ENCODE measurements at regions not wholly inside any gene's neighbourhood (a gene's known extent, or its start where the extent isn't known, plus 50 kb on each side); places are given as distances from the start of the nearest gene placed in this dataset.

GRCh38 chrX:134174859-134175258 is 62.1 kb upstream of the CCDC160 start:
- Histone ChIP-seq H3K4me1 (ENCODE audit: control insufficient read depth, low read depth, low read length) (no peaks in the 10 kb centered on the region), H2BK5ac (ENCODE audit: low read length) (no peak overlapping the region), H3K36me3 (ENCODE audit: control insufficient read depth, insufficient read depth, low read length) (no peaks in the 10 kb centered on the region), H2BK15ac (replicated peaks; ENCODE audit: low read depth) (no peak overlapping the region), H3K27ac (ENCODE audit: low read depth, low read length) (no peak overlapping the region), H3K79me2 (ENCODE audit: control insufficient read depth, insufficient read depth, low read length) (peaks cover 12% of the 10 kb centered on the region), H3K23ac (ENCODE audit: low read length) (no peak overlapping the region), H3K4ac (ENCODE audit: low read depth, low read length) (no peak overlapping the region), H3K56ac (ENCODE audit: low read length) (no peak overlapping the region), H3K4me2 (ENCODE audit: low read length) (no peak overlapping the region), H3K9ac (ENCODE audit: low read length) (no peak overlapping the region), H3K79me1 (ENCODE audit: low read length) (no peaks in the 10 kb centered on the region), H4K8ac (ENCODE audit: low read depth, low read length) (no peak overlapping the region), H3K4me3 (ENCODE audit: low read length) (no peak overlapping the region), H4K5ac (ENCODE audit: low read length) (no peak overlapping the region), H2BK120ac (ENCODE audit: low read depth, low read length) (no peak overlapping the region), H2AK5ac (ENCODE audit: low read length) (no peak overlapping the region), H3K27me3 (ENCODE audit: insufficient read depth, low read length, poor library complexity) (no peaks in the 10 kb centered on the region), H3K18ac (ENCODE audit: low read length) (no peak overlapping the region)
- WGBS (ENCODE audit: extremely low coverage, insufficient coverage, low lambda C conversion rate), result no CpG with 5 or more reads among the region's 9 CpGs
- DNase-seq, result peak; percentile 76

- Histone ChIP-seq H4K5ac (ENCODE audit: low read length) (no peak overlapping the region), H2AK5ac (ENCODE audit: low read length) (no peak overlapping the region), H4K8ac (ENCODE audit: low read depth, low read length) (no peak overlapping the region), H2BK5ac (ENCODE audit: low read length) (no peak overlapping the region), H2BK120ac (ENCODE audit: low read depth, low read length) (no peak overlapping the region), H3K4me2 (ENCODE audit: low read length) (no peak overlapping the region), H3K9ac (ENCODE audit: low read length) (no peak overlapping the region), H3K27ac (ENCODE audit: low read depth, low read length) (no peak overlapping the region), H3K4me1 (ENCODE audit: control insufficient read depth, low read depth, low read length) (no peaks in the 10 kb centered on the region), H3K27me3 (ENCODE audit: insufficient read depth, low read length, poor library complexity) (no peaks in the 10 kb centered on the region), H3K4me3 (ENCODE audit: low read length) (no peak overlapping the region), H3K79me1 (ENCODE audit: low read length) (no peaks in the 10 kb centered on the region), H3K56ac (ENCODE audit: low read length) (no peak overlapping the region), H3K18ac (ENCODE audit: low read length) (no peak overlapping the region), H3K4ac (ENCODE audit: low read depth, low read length) (no peak overlapping the region), H2BK15ac (replicated peaks; ENCODE audit: low read depth) (no peak overlapping the region), H3K36me3 (ENCODE audit: control insufficient read depth, insufficient read depth, low read length) (no peaks in the 10 kb centered on the region), H3K23ac (ENCODE audit: low read length) (no peak overlapping the region), H3K79me2 (ENCODE audit: control insufficient read depth, insufficient read depth, low read length) (peaks cover 6% of the 10 kb centered on the region)
- no peak for DNase-seq
- WGBS (ENCODE audit: extremely low coverage, insufficient coverage, low lambda C conversion rate), result no CpG with 5 or more reads among the region's 1 CpG
Observed at GRCh38 chrX:134177527-134177926, 59.5 kb upstream of the CCDC160 start.

GRCh38 chrX:134180601-134181274 is 56.2 kb upstream of the CCDC160 start:
- no peak overlapping the region for H2BK15ac ChIP-seq (replicated peaks; ENCODE audit: low read depth)
- H3K27ac ChIP-seq (ENCODE audit: low read depth, low read length), result peak overlapping the region; percentile 76
- H3K23ac ChIP-seq (ENCODE audit: low read length), result no peak overlapping the region
- H4K8ac ChIP-seq (ENCODE audit: low read depth, low read length), result no peak overlapping the region
- H3K18ac ChIP-seq (ENCODE audit: low read length), result no peak overlapping the region
- no peak overlapping the region for H4K5ac ChIP-seq (ENCODE audit: low read length)
- H3K4me2 ChIP-seq (ENCODE audit: low read length), result no peak overlapping the region
- H3K4me1 ChIP-seq (ENCODE audit: control insufficient read depth, low read depth, low read length), result no peaks in the 10 kb centered on the region
- no peak for DNase-seq
- H3K9ac ChIP-seq (ENCODE audit: low read length), result no peak overlapping the region
- H3K4me3 ChIP-seq (ENCODE audit: low read length), result no peak overlapping the region
- WGBS (ENCODE audit: extremely low coverage, insufficient coverage, low lambda C conversion rate), result no CpG with 5 or more reads among the region's 4 CpGs
- no peak overlapping the region for H2BK5ac ChIP-seq (ENCODE audit: low read length)
- no peak overlapping the region for H2BK120ac ChIP-seq (ENCODE audit: low read depth, low read length)
- no peak overlapping the region for H3K4ac ChIP-seq (ENCODE audit: low read depth, low read length)
- no peaks in the 10 kb centered on the region for H3K79me2 ChIP-seq (ENCODE audit: control insufficient read depth, insufficient read depth, low read length)
- H3K27me3 ChIP-seq (ENCODE audit: insufficient read depth, low read length, poor library complexity), result no peaks in the 10 kb centered on the region
- no peaks in the 10 kb centered on the region for H3K36me3 ChIP-seq (ENCODE audit: control insufficient read depth, insufficient read depth, low read length)
- H2AK5ac ChIP-seq (ENCODE audit: low read length), result no peak overlapping the region
- no peaks in the 10 kb centered on the region for H3K79me1 ChIP-seq (ENCODE audit: low read length)
- H3K56ac ChIP-seq (ENCODE audit: low read length), result no peak overlapping the region

- Histone ChIP-seq H4K5ac (ENCODE audit: low read length) (no peak overlapping the region), H3K4me3 (ENCODE audit: low read length) (no peak overlapping the region), H2BK5ac (ENCODE audit: low read length) (no peak overlapping the region), H3K56ac (ENCODE audit: low read length) (no peak overlapping the region), H2AK5ac (ENCODE audit: low read length) (no peak overlapping the region), H3K36me3 (ENCODE audit: control insufficient read depth, insufficient read depth, low read length) (no peaks in the 10 kb centered on the region), H3K79me1 (ENCODE audit: low read length) (no peaks in the 10 kb centered on the region), H2BK15ac (replicated peaks; ENCODE audit: low read depth) (no peak overlapping the region), H3K79me2 (ENCODE audit: control insufficient read depth, insufficient read depth, low read length) (no peaks in the 10 kb centered on the region), H4K8ac (ENCODE audit: low read depth, low read length) (no peak overlapping the region), H3K9ac (ENCODE audit: low read length) (no peak overlapping the region), H3K4me2 (ENCODE audit: low read length) (no peak overlapping the region), H3K27ac (ENCODE audit: low read depth, low read length) (peak overlapping the region; percentile 51), H2BK120ac (ENCODE audit: low read depth, low read length) (no peak overlapping the region), H3K4me1 (ENCODE audit: control insufficient read depth, low read depth, low read length) (no peaks in the 10 kb centered on the region), H3K27me3 (ENCODE audit: insufficient read depth, low read length, poor library complexity) (no peaks in the 10 kb centered on the region), H3K4ac (ENCODE audit: low read depth, low read length) (no peak overlapping the region), H3K23ac (ENCODE audit: low read length) (no peak overlapping the region), H3K18ac (ENCODE audit: low read length) (no peak overlapping the region)
- peak; percentile 83 for DNase-seq
- WGBS (ENCODE audit: extremely low coverage, insufficient coverage, low lambda C conversion rate), result no CpG with 5 or more reads among the region's 2 CpGs
Observed at GRCh38 chrX:134181275-134181660, 55.7 kb upstream of the CCDC160 start.

- H3K79me1 ChIP-seq (ENCODE audit: low read length), result no peaks in the 10 kb centered on the region
Observed at GRCh38 chrX:134183665-134184064, 53.3 kb upstream of the CCDC160 start.

GRCh38 chrX:134184936-134185335 is 52.0 kb upstream of the CCDC160 start:
- Histone ChIP-seq H3K56ac (ENCODE audit: low read length) (no peak overlapping the region), H3K27me3 (ENCODE audit: insufficient read depth, low read length, poor library complexity) (no peaks in the 10 kb centered on the region), H3K4me1 (ENCODE audit: control insufficient read depth, low read depth, low read length) (no peaks in the 10 kb centered on the region), H3K36me3 (ENCODE audit: control insufficient read depth, insufficient read depth, low read length) (no peaks in the 10 kb centered on the region), H2BK5ac (ENCODE audit: low read length) (no peak overlapping the region), H2AK5ac (ENCODE audit: low read length) (no peak overlapping the region), H3K23ac (ENCODE audit: low read length) (no peak overlapping the region), H3K79me1 (ENCODE audit: low read length) (no peaks in the 10 kb centered on the region), H2BK120ac (ENCODE audit: low read depth, low read length) (no peak overlapping the region), H4K5ac (ENCODE audit: low read length) (no peak overlapping the region), H3K27ac (ENCODE audit: low read depth, low read length) (no peak overlapping the region), H2BK15ac (replicated peaks; ENCODE audit: low read depth) (no peak overlapping the region), H3K9ac (ENCODE audit: low read length) (no peak overlapping the region), H3K18ac (ENCODE audit: low read length) (no peak overlapping the region), H3K4me3 (ENCODE audit: low read length) (no peak overlapping the region), H3K4ac (ENCODE audit: low read depth, low read length) (no peak overlapping the region), H3K79me2 (ENCODE audit: control insufficient read depth, insufficient read depth, low read length) (no peaks in the 10 kb centered on the region), H3K4me2 (ENCODE audit: low read length) (no peak overlapping the region), H4K8ac (ENCODE audit: low read depth, low read length) (no peak overlapping the region)
- no peak for DNase-seq
- WGBS (ENCODE audit: extremely low coverage, insufficient coverage, low lambda C conversion rate), result no CpG with 5 or more reads among the region's 1 CpG

More at GRCh38 chrX:134183665-134184064, 53.3 kb upstream of the CCDC160 start:
- H2AK5ac ChIP-seq (ENCODE audit: low read length), result no peak overlapping the region
- no peak overlapping the region for H4K5ac ChIP-seq (ENCODE audit: low read length)
- no peak overlapping the region for H4K8ac ChIP-seq (ENCODE audit: low read depth, low read length)
- H3K4me2 ChIP-seq (ENCODE audit: low read length), result no peak overlapping the region
- no peak overlapping the region for H3K56ac ChIP-seq (ENCODE audit: low read length)
- no peak overlapping the region for H2BK5ac ChIP-seq (ENCODE audit: low read length)
- H3K23ac ChIP-seq (ENCODE audit: low read length), result no peak overlapping the region
- no peak for DNase-seq
- no peak overlapping the region for H2BK15ac ChIP-seq (replicated peaks; ENCODE audit: low read depth)
- no peak overlapping the region for H3K27ac ChIP-seq (ENCODE audit: low read depth, low read length)
- H3K79me2 ChIP-seq (ENCODE audit: control insufficient read depth, insufficient read depth, low read length), result no peaks in the 10 kb centered on the region
- H3K27me3 ChIP-seq (ENCODE audit: insufficient read depth, low read length, poor library complexity), result no peaks in the 10 kb centered on the region
- no CpG with 5 or more reads among the region's 6 CpGs for WGBS (ENCODE audit: extremely low coverage, insufficient coverage, low lambda C conversion rate)
- H3K4me1 ChIP-seq (ENCODE audit: control insufficient read depth, low read depth, low read length), result no peaks in the 10 kb centered on the region
- H2BK120ac ChIP-seq (ENCODE audit: low read depth, low read length), result no peak overlapping the region
- no peak overlapping the region for H3K4me3 ChIP-seq (ENCODE audit: low read length)
- H3K18ac ChIP-seq (ENCODE audit: low read length), result no peak overlapping the region
- no peak overlapping the region for H3K4ac ChIP-seq (ENCODE audit: low read depth, low read length)
- H3K36me3 ChIP-seq (ENCODE audit: control insufficient read depth, insufficient read depth, low read length), result no peaks in the 10 kb centered on the region
- no peak overlapping the region for H3K9ac ChIP-seq (ENCODE audit: low read length)

All from mesendoderm (in vitro differentiated cells).